ENCODE measurements at regions not wholly inside any gene's neighbourhood (a gene's known extent, or its start where the extent isn't known, plus 50 kb on each side); places are given as distances from the start of the nearest gene placed in this dataset.
"Not testable (repeated sequence)": the region's sequence is repeated elsewhere in the genome, so short reads cannot be mapped to it uniquely, and the experiment has no call there.

- TF ChIP-seq CTCF, POLR2A, POLR2AphosphoS5 (IDR thresholded peaks at IDR 0.05): not testable (repeated sequence)
These were observed 834.8 kb downstream of the C12orf50 start for GRCh38 chr12:87194389-87194788.
